ENCODE measurements at regions not wholly inside any gene's neighbourhood (a gene's known extent, or its start where the extent isn't known, plus 50 kb on each side); places are given as distances from the start of the nearest gene placed in this dataset.
"Not testable (repeated sequence)": the region's sequence is repeated elsewhere in the genome, so short reads cannot be mapped to it uniquely, and the experiment has no call there.

GRCh38 chr6:74479420-74479819 is 726.4 kb downstream of the COL12A1 start (continued):
- TF ChIP-seq BRCA1 (CRISPR knock-in tag; IDR thresholded peaks at IDR 0.05) = no peak
- no peak for TF ChIP-seq SMARCE1 (IDR thresholded peaks at IDR 0.05; ENCODE audit: borderline replicate concordance)
- no peak for TF ChIP-seq ZFP91 (CRISPR knock-in tag; IDR thresholded peaks at IDR 0.05; ENCODE audit: borderline replicate concordance)
- TF ChIP-seq TRAFD1 (CRISPR knock-in tag; IDR thresholded peaks at IDR 0.05; ENCODE audit: borderline replicate concordance) = no peak
- no peak for TF ChIP-seq ZNF780A (CRISPR knock-in tag; IDR thresholded peaks at IDR 0.05)

- in situ Hi-C loops (cut with HindIII; ENCODE audit: extremely low pct_ligation_motif_present, low pct_unique_long_range_greater_than_20kb); H2AFZ ChIP-seq (ENCODE audit: low read length); H3K9ac ChIP-seq (ENCODE audit: insufficient read depth, low read depth, low read length); POLR2A ChIA-PET; H3K9me3 ChIP-seq (ENCODE audit: low read length); BruUV-seq (replicated peaks); CTCF ChIA-PET (ENCODE audit: low intra/inter-chr PET ratio, low total read pairs); H3K4me2 ChIP-seq (ENCODE audit: low read depth, low read length); H3K79me2 ChIP-seq (ENCODE audit: insufficient read depth, low read length); FAIRE-seq; H3K36me3 ChIP-seq (replicated peaks in 1 of 2; ENCODE audit: control insufficient read depth in 1 of 2, insufficient read depth in 2 of 2, low read length in 2 of 2); intact Hi-C loops (cut with micrococcal nuclease; ENCODE audit: unreplicated experiment); H3K27ac ChIP-seq (ENCODE audit: extremely low read length, insufficient read depth, low read length); H3K4me1 ChIP-seq (ENCODE audit: insufficient read depth, low read length); H4K20me1 ChIP-seq (ENCODE audit: insufficient read depth, low read length); H3K4me3 ChIP-seq (replicated peaks in 1 of 3; ENCODE audit: insufficient read depth in 1 of 3, low read depth in 2 of 3, low read length in 3 of 3); DNase-seq (ENCODE audit: low spot score); H3K27me3 ChIP-seq (ENCODE audit: control insufficient read depth in 1 of 2, insufficient read depth in 2 of 2, low read length in 2 of 2); ATAC-seq: not testable (repeated sequence)
- 45% methylated on average over 10 of the region's 10 CpGs for WGBS (ENCODE audit: low lambda C conversion rate)
Measured at GRCh38 chr6:74474046-74474445, 731.8 kb downstream of the COL12A1 start.

- H2AFZ ChIP-seq (ENCODE audit: low read length); intact Hi-C loops (cut with micrococcal nuclease; ENCODE audit: unreplicated experiment); H3K36me3 ChIP-seq (replicated peaks in 1 of 2; ENCODE audit: control insufficient read depth in 1 of 2, insufficient read depth in 2 of 2, low read length in 2 of 2); H3K27ac ChIP-seq (ENCODE audit: extremely low read length, insufficient read depth, low read length); in situ Hi-C loops (cut with HindIII; ENCODE audit: extremely low pct_ligation_motif_present, low pct_unique_long_range_greater_than_20kb); DNase-seq (ENCODE audit: low spot score); H3K9me3 ChIP-seq (ENCODE audit: low read length); H3K4me1 ChIP-seq (ENCODE audit: insufficient read depth, low read length); H4K20me1 ChIP-seq (ENCODE audit: insufficient read depth, low read length); POLR2A ChIA-PET; H3K27me3 ChIP-seq (ENCODE audit: control insufficient read depth in 1 of 2, insufficient read depth in 2 of 2, low read length in 2 of 2); BruUV-seq (replicated peaks); CTCF ChIA-PET (ENCODE audit: low intra/inter-chr PET ratio, low total read pairs); H3K4me3 ChIP-seq (replicated peaks in 1 of 3; ENCODE audit: insufficient read depth in 1 of 3, low read depth in 2 of 3, low read length in 3 of 3); H3K79me2 ChIP-seq (ENCODE audit: insufficient read depth, low read length); H3K4me2 ChIP-seq (ENCODE audit: low read depth, low read length); FAIRE-seq; H3K9ac ChIP-seq (ENCODE audit: insufficient read depth, low read depth, low read length); ATAC-seq: not testable (repeated sequence)
- 89% methylated on average over 10 of the region's 15 CpGs for whole genome bisulfite sequencing (ENCODE audit: low lambda C conversion rate)
Measured at GRCh38 chr6:74468552-74468951, 737.3 kb downstream of the COL12A1 start.

All from HepG2 (cell line).